Uterus (tissue), 3 donors: ENCODE measurements at regions not wholly inside any gene's neighbourhood (a gene's known extent, or its start where the extent isn't known, plus 50 kb on each side); places are given as distances from the start of the nearest gene placed in this dataset.

Experiments used
- DNase-seq, 2 donors: peaks; one replicate each; pipeline ENCODE4 v3.0.0-alpha.2; 2019 to 2020
- H3K27ac ChIP-seq, 2 donors: fragments of 200-600 bp; sonication (generic); 1 replicate in 1 of 2; 2 replicates in 1 of 2; pipeline ENCODE4 v1.5.1; 2016 to 2018
- H3K27me3 ChIP-seq, 2 donors: fragments of 200-600 bp; sonication (generic); one replicate each; pipeline ENCODE4 v1.5.1; 2018 to 2019; ENCODE audit warnings: control low read depth in 1 of 2
- H3K36me3 ChIP-seq, 2 donors: fragments of 200-600 bp; sonication (generic); one replicate each; pipeline ENCODE4 v1.5.1; 2019; ENCODE audit warnings: control low read depth in 1 of 2
- H3K4me1 ChIP-seq, 2 donors: fragments of 200-600 bp; sonication (generic); one replicate each; pipeline ENCODE4 v1.5.1; 2018 to 2019; ENCODE audit warnings: control low read depth in 1 of 2
- H3K4me3 ChIP-seq, 2 donors: fragments of 200-600 bp; sonication (generic); 1 replicate in 1 of 2; 2 replicates in 1 of 2; pipeline ENCODE4 v1.5.1; 2018 to 2019; ENCODE audit warnings: mild to moderate bottlenecking in 1 of 2
- H3K9me3 ChIP-seq, 2 donors: fragments of 200-600 bp; sonication (generic); one replicate each; pipeline ENCODE4 v1.5.1; 2019; ENCODE audit warnings: control low read depth in 1 of 2
- POLR2A ChIP-seq, 2 donors: fragments of 450-650 bp; IDR thresholded peaks; one replicate each; pipeline ENCODE4 v1.6.1; 2016; ENCODE audit warnings: antibody characterized with exemption in 2 of 2, mild to moderate bottlenecking in 1 of 2, moderate library complexity in 1 of 2
- intact Hi-C: fragments of 100-400 bp; cut with DNase I; formaldehyde crosslinking; loops from one replicate; pipeline ENCODE4 v1.15.1; 2023; ENCODE audit warnings: low total_unique reads
- TF ChIP-seq, protein P1 (sequence below), 4 experiments: fragments of 200-600 bp in 2 of 4; fragments of 450-650 bp in 2 of 4; sonication (generic) in 2 of 4; IDR thresholded peaks; one replicate each; pipeline ENCODE4 v1.5.1; 2016 to 2019; ENCODE audit warnings: antibody characterized with exemption in 4 of 4, mild to moderate bottlenecking in 2 of 4, moderate library complexity in 1 of 4
- donor health status: DM: yes; HTN: yes; CAD: no.

DNA sequence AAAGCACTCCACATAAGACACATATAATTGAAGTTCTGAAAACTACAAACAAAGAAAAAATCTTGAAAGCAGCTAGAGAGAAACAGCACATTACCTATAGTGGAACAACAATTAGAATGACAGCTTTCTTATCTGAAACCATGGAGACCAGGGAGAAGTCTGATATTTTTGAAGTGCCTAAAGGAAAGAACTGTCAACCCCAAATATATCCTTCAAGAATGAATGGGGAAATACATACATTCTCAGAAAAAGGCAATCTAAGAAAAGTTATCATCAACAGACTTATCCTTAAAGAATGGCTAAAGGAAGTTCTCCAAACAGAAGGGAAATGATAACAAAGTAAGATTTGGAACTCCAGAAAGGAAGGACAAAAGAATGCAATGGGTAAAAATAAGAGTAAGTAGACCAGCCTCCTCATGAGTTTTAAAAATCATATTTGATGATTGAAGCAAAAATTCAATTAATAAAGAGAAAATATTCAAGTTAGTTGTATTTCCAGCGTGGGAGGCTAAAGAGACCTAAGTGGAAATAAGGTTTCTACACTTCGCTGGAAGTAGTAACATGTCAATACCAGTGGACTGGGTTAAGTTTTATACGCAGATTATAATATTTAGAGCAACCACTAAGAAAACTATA lies 170.8 kb upstream of the SAMSN1 start:
- no peaks in the 10 kb centered on the region for H3K36me3 ChIP-seq
- no peaks in the 10 kb centered on the region for H3K27me3 ChIP-seq
- TF ChIP-seq, protein P1, sequence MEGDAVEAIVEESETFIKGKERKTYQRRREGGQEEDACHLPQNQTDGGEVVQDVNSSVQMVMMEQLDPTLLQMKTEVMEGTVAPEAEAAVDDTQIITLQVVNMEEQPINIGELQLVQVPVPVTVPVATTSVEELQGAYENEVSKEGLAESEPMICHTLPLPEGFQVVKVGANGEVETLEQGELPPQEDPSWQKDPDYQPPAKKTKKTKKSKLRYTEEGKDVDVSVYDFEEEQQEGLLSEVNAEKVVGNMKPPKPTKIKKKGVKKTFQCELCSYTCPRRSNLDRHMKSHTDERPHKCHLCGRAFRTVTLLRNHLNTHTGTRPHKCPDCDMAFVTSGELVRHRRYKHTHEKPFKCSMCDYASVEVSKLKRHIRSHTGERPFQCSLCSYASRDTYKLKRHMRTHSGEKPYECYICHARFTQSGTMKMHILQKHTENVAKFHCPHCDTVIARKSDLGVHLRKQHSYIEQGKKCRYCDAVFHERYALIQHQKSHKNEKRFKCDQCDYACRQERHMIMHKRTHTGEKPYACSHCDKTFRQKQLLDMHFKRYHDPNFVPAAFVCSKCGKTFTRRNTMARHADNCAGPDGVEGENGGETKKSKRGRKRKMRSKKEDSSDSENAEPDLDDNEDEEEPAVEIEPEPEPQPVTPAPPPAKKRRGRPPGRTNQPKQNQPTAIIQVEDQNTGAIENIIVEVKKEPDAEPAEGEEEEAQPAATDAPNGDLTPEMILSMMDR (IDR thresholded peaks at IDR 0.05) = no peak
- TF ChIP-seq POLR2A (IDR thresholded peaks at IDR 0.05) = no peak
- no peaks in the 10 kb centered on the region for H3K9me3 ChIP-seq
- no peak for DNase-seq
- H3K4me3 ChIP-seq = no peak overlapping the region
- H3K4me1 ChIP-seq = no peaks in the 10 kb centered on the region
- intact Hi-C loops = no loop called here
- H3K27ac ChIP-seq = no peak overlapping the region

DNA sequence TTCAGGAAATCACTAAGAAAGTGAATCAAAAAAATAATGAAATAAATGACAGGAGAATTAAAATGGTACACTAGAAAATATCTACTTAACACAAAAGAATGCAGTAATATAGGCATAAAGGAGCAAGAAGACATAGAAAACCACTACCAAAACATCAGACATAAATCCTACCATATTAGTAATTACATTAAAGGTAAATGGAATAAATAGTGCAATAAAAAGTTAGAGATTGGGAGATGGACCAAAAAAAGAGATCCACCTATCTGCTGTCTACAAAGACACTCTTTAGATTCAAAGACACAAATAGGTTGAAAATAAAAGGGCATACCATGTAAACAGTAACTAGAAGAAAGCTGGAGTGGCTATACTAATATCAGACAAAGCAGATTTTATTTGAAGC lies 167.0 kb upstream of the SAMSN1 start:
- no peak overlapping the region for H3K4me3 ChIP-seq
- no peaks in the 10 kb centered on the region for H3K36me3 ChIP-seq
- no peaks in the 10 kb centered on the region for H3K9me3 ChIP-seq
- intact Hi-C loops = no loop called here
- no peak overlapping the region for H3K27ac ChIP-seq
- H3K27me3 ChIP-seq = no peaks in the 10 kb centered on the region
- no peaks in the 10 kb centered on the region for H3K4me1 ChIP-seq
- TF ChIP-seq, protein P1 (IDR thresholded peaks at IDR 0.05) = no peak
- no peak for TF ChIP-seq POLR2A (IDR thresholded peaks at IDR 0.05)
- no peak for DNase-seq

DNA sequence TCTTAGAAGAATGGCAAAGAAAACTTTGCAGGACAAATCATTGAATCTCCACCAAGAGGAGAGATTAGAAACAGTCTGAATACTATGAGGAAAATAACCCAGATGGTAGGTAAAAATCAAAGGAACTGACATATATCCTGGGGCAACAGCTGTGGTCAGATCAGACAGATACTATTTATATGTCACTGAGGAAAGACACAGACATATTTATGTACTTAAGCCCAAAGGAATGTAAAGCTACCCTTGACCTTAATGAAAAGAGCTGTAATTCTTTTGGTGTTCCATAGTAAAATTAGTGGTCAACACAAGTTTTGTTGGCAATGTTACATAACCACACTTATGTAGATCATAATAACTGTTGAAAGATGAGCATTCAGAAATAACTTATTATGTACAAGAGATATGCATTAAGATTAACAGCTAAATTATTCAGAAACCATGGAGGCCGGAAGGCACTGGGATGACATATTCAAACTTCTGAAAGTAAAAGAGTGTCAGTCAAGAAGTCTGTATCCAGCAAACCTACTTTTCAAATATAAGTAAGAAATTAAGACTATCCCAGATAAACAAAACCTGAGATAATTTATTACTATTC lies 166.1 kb upstream of the SAMSN1 start:
- H3K4me1 ChIP-seq = no peaks in the 10 kb centered on the region
- H3K27me3 ChIP-seq = no peaks in the 10 kb centered on the region
- H3K36me3 ChIP-seq = no peaks in the 10 kb centered on the region
- no peak overlapping the region for H3K4me3 ChIP-seq
- no peaks in the 10 kb centered on the region for H3K9me3 ChIP-seq
- TF ChIP-seq, protein P1 (IDR thresholded peaks at IDR 0.05) = no peak
- no peak for TF ChIP-seq POLR2A (IDR thresholded peaks at IDR 0.05)
- H3K27ac ChIP-seq = no peak overlapping the region
- intact Hi-C loops = no loop called here
- no peak for DNase-seq

DNA sequence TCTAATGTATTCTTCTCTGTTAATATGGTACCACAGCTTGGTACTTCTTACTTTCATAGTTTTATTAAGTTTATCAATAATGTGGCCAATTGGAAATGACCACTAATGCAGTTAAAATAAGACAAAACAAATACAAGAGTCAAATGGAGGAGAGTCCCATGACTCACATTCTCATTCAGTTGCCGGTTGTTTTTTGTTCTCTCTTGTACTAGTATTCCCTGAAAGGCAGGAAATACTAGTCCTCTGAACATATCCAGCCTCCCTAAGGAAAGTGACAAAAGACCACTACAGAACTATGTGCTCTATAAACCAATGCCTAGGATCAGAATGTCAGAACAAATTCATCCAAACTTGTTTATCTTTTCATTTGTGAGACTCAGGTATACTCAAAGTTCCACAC lies 165.2 kb upstream of the SAMSN1 start:
- intact Hi-C loops = no loop called here
- H3K4me3 ChIP-seq = no peak overlapping the region
- H3K27ac ChIP-seq = no peak overlapping the region

DNA sequence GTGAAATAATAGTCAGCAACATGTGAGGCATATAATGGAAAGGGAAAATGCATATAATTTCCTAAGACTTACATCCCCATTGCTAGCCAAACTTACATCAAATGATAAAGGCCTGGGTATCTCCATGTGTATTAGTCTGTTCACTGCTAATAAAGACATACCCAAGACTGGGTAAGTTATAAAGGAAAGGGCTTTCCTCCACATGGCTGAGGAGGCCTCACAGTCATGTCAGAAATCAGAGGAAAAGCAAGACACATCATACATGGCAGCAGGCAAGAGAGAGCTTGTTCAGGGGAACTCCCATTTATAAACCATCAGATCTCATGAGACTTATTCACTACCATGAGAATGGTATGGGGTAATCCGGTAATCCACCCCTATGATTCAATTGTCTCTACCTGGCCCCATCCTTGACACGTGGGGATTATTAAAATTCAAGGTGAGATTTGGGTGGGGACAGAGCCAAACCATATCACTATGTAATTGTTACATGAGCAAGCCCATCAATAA lies 161.5 kb upstream of the SAMSN1 start:
- Histone ChIP-seq H3K27me3 (no peaks in the 10 kb centered on the region), H3K4me1 (no peaks in the 10 kb centered on the region), H3K9me3 (no peaks in the 10 kb centered on the region), H3K4me3 (no peak overlapping the region), H3K36me3 (no peaks in the 10 kb centered on the region), H3K27ac (no peak overlapping the region)
- TF ChIP-seq, protein P1 (IDR thresholded peaks at IDR 0.05) = no peak
- no peak for TF ChIP-seq POLR2A (IDR thresholded peaks at IDR 0.05)
- intact Hi-C loops = no loop called here
- DNase-seq = no peak

More for the DNA sequence above, 165.2 kb upstream of the SAMSN1 start:
- TF ChIP-seq, protein P1 (IDR thresholded peaks at IDR 0.05) = no peak
- no peak for TF ChIP-seq POLR2A (IDR thresholded peaks at IDR 0.05)
- Histone ChIP-seq H3K36me3 (no peaks in the 10 kb centered on the region), H3K9me3 (no peaks in the 10 kb centered on the region), H3K27me3 (no peaks in the 10 kb centered on the region), H3K4me1 (no peaks in the 10 kb centered on the region)
- no peak for DNase-seq
